GM21825 (cell line): ENCODE measurements at regions not wholly inside any gene's neighbourhood (a gene's known extent, or its start where the extent isn't known, plus 50 kb on each side); places are given as distances from the start of the nearest gene placed in this dataset.
A peak's percentile ranks its signal among the peaks of the same experiment; 100 is the strongest.

Experiments used
- ATAC-seq: cut with Tn5 transposase; IDR thresholded peaks from one replicate; pipeline ENCODE4 v1.9.1; 2021; ENCODE audit warnings: mild to moderate bottlenecking, moderate library complexity; ENCODE audit not compliant: unreplicated experiment

GRCh38 chr9:107760469-107761242 lies 271.1 kb upstream of the KLF4 start:
- ATAC-seq: no peak

GRCh38 chr9:107759823-107760166 lies 270.2 kb upstream of the KLF4 start:
- ATAC-seq: no peak

- no peak for ATAC-seq
Observed at GRCh38 chr9:107759009-107759822, 269.6 kb upstream of the KLF4 start.

- no peak for ATAC-seq
Observed at GRCh38 chr9:107756091-107756490, 266.5 kb upstream of the KLF4 start.

- no peak for ATAC-seq
Observed at GRCh38 chr9:107755246-107755645, 265.7 kb upstream of the KLF4 start.

GRCh38 chr9:107751567-107752210 lies 262.1 kb upstream of the KLF4 start:
- ATAC-seq: peak; percentile 73

- ATAC-seq: no peak
Observed at GRCh38 chr9:107750741-107751566, 261.4 kb upstream of the KLF4 start.

- no peak for ATAC-seq
Observed at GRCh38 chr9:107749787-107750444, 260.3 kb upstream of the KLF4 start.

GRCh38 chr9:107744873-107745272 lies 255.3 kb upstream of the KLF4 start:
- ATAC-seq: no peak

- ATAC-seq: no peak
Observed at GRCh38 chr9:107742531-107743309, 253.2 kb upstream of the KLF4 start.

- ATAC-seq: no peak
Observed at GRCh38 chr9:107740088-107740980, 250.8 kb upstream of the KLF4 start.

- ATAC-seq: no peak
Observed at GRCh38 chr9:107739601-107740082, 250.1 kb upstream of the KLF4 start.

- ATAC-seq: no peak
Observed at GRCh38 chr9:107738789-107739188, 249.2 kb upstream of the KLF4 start.

GRCh38 chr9:107737987-107738743 lies 248.6 kb upstream of the KLF4 start:
- no peak for ATAC-seq

- no peak for ATAC-seq
Observed at GRCh38 chr9:107737610-107737986, 248.0 kb upstream of the KLF4 start.

- ATAC-seq: no peak
Observed at GRCh38 chr9:107735821-107736220, 246.3 kb upstream of the KLF4 start.

GRCh38 chr9:107734256-107735013 lies 244.9 kb upstream of the KLF4 start:
- no peak for ATAC-seq
